ENCODE measurements at regions not wholly inside any gene's neighbourhood (a gene's known extent, or its start where the extent isn't known, plus 50 kb on each side); places are given as distances from the start of the nearest gene placed in this dataset.
A peak's percentile ranks its signal among the peaks of the same experiment; 100 is the strongest.
"Not testable (repeated sequence)": the region's sequence is repeated elsewhere in the genome, so short reads cannot be mapped to it uniquely, and the experiment has no call there.

GRCh38 chrX:21207080-21207479 lies 167.1 kb upstream of the CNKSR2 start:
- DNase-seq (ENCODE audit: low read depth in 1 of 2, low spot score in 1 of 2) (no peak), FAIRE-seq (no peak), ATAC-seq (no peak)
- no peak overlapping the region for H3K4me2 ChIP-seq
- no peak overlapping the region for H3K4me3 ChIP-seq
- ChIA-PET POLR2A (no interaction called here), CTCF (no interaction called here)
- H3K9me3 ChIP-seq, result no peaks in the 10 kb centered on the region; the same call in 2 of the 3 replicates
- TF ChIP-seq REST (IDR thresholded peaks at IDR 0.05) (no peak), SREBF2 (IDR thresholded peaks at IDR 0.05) (no peak), ZC3H11A (IDR thresholded peaks at IDR 0.05) (peak; percentile 6; the same call in 1 of the 2 replicates), BHLHE40 (IDR thresholded peaks at IDR 0.05; ENCODE audit: low read depth, low read length) (no peak)
- H3K4me1 ChIP-seq, result no peaks in the 10 kb centered on the region
- H3K27ac ChIP-seq, result no peak overlapping the region

DNA sequence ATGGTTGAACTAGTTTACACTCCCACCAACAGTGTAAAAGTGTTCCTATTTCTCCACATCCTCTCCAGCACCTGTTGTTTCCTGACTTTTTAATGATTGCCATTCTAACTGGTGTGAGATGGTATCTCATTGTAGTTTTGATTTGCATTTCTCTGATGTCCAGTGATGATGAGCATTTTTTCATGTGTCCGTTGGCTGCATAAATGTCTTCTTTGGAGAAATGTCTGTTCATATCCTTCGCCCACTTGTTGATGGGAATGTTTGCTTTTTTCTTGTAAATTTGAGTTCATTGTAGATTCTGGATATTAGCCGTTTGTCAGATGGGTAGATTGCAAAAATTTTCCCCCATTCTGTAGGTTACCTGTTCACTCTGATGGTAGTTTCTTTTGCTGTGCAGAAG lies 155.0 kb upstream of the CNKSR2 start:
- CTCF ChIA-PET; H3K9me3 ChIP-seq; POLR2A ChIA-PET; ATAC-seq; H3K4me1 ChIP-seq; H3K4me2 ChIP-seq; H3K4me3 ChIP-seq; FAIRE-seq; DNase-seq (ENCODE audit: low read depth in 1 of 2, low spot score in 1 of 2); H3K27ac ChIP-seq: not testable (repeated sequence)
- 24% methylated on average over 3 of the region's 3 CpGs for WGBS (ENCODE audit: missing lambda C conversion rate)

DNA sequence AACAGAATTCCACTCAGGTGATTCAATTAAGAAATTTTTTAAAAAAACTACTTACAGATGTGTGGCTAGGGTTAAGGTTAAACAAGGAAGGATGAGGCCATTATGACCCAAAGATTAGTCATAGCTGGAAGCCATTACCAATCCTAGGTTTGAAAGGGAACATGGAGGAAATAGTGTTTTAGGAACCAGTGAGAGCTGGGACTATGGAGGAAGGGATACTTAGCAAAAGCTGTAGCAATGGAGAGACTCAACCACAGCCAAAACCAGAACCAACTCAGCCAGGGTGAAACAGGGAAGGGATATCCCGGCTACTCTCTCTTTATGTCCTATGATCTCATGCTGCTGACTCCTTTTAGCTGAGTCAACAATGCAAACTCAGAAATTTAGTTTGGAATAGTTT lies 148.6 kb upstream of the CNKSR2 start:
- ChIA-PET POLR2A (no interaction called here), CTCF (interaction anchor here (0.9 kb wide), 1 partner anchor 13 kb away, joined by 3 read pairs; no protein-coding TSS in a partner anchor)
- Histone ChIP-seq H3K4me1 (no peaks in the 10 kb centered on the region; the same call in 2 of the 3 replicates), H3K4me3 (no peak overlapping the region), H3K4me2 (no peak overlapping the region), H3K27ac (no peak overlapping the region), H3K9me3 (no peaks in the 10 kb centered on the region)
- FAIRE-seq, result peak; percentile 63
- TF ChIP-seq, protein P1, sequence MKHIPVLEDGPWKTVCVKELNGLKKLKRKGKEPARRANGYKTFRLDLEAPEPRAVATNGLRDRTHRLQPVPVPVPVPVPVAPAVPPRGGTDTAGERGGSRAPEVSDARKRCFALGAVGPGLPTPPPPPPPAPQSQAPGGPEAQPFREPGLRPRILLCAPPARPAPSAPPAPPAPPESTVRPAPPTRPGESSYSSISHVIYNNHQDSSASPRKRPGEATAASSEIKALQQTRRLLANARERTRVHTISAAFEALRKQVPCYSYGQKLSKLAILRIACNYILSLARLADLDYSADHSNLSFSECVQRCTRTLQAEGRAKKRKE (CRISPR knock-in tag; IDR thresholded peaks at IDR 0.05; ENCODE audit: low read depth), result no peak
- TF ChIP-seq JUNB (IDR thresholded peaks at IDR 0.05) (no peak), HOXB13 (CRISPR knock-in tag; IDR thresholded peaks at IDR 0.05; ENCODE audit: low read depth) (no peak), HMGXB4 (CRISPR knock-in tag; IDR thresholded peaks at IDR 0.05; ENCODE audit: borderline replicate concordance) (no peak), BCL3 (IDR thresholded peaks at IDR 0.05) (no peak), EHMT2 (IDR thresholded peaks at IDR 0.05; ENCODE audit: low read depth) (no peak), RNF2 (IDR thresholded peaks at IDR 0.05; ENCODE audit: borderline replicate concordance, low read depth) (no peak), RFX5 (IDR thresholded peaks at IDR 0.05) (no peak), POLR2AphosphoS2 (conservative IDR thresholded peaks at IDR 0.05; ENCODE audit: low read length) (no peak), SREBF2 (IDR thresholded peaks at IDR 0.05) (no peak), PHF8 (IDR thresholded peaks at IDR 0.05; ENCODE audit: borderline replicate concordance, low read depth) (no peak), FOSL2 (IDR thresholded peaks at IDR 0.05) (no peak), FOSL2 (CRISPR knock-in tag; IDR thresholded peaks at IDR 0.05) (no peak)
- DNase-seq (ENCODE audit: low read depth in 1 of 2, low spot score in 1 of 2), result no peak
- ATAC-seq, result no peak
- WGBS (ENCODE audit: missing lambda C conversion rate), result 41% methylated on average over 1 of the region's 1 CpG

DNA sequence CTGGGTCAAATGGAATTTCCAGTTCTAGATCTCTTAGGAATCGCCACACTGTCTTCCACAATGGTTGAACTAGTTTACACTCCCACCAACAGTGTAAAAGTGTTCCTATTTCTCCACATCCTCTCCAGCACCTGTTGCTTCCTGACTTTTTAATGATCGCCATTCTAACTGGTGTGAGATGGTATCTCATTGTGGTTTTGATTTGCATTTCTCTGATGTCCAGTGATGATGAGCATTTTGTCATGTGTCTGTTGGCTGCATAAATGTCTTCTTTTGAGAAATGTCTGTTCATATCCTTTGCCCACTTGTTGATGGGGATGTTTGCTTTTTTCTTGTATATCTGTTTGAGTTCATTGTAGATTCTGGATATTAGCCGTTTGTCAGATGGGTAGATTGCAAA lies 145.2 kb upstream of the CNKSR2 start:
- 65% methylated on average over 3 of the region's 3 CpGs for WGBS (ENCODE audit: missing lambda C conversion rate)
- POLR2A ChIA-PET, result not testable (repeated sequence)

More for the DNA sequence above, 145.2 kb upstream of the CNKSR2 start:
- H3K4me2 ChIP-seq; FAIRE-seq; CTCF ChIA-PET; DNase-seq (ENCODE audit: low read depth in 1 of 2, low spot score in 1 of 2); H3K4me3 ChIP-seq; H3K27ac ChIP-seq; ATAC-seq; H3K9me3 ChIP-seq; H3K4me1 ChIP-seq: not testable (repeated sequence)

All from A549 (cell line).